ENCODE measurements at regions not wholly inside any gene's neighbourhood (a gene's known extent, or its start where the extent isn't known, plus 50 kb on each side); places are given as distances from the start of the nearest gene placed in this dataset.
"Not testable (repeated sequence)": the region's sequence is repeated elsewhere in the genome, so short reads cannot be mapped to it uniquely, and the experiment has no call there.

GRCh38 chr10:123359539-123359938, 205.3 kb downstream of the BUB3 start:
- CTCF ChIA-PET, result no interaction called here
- POLR2A ChIA-PET, result no interaction called here

GRCh38 chr10:123361832-123362231, 207.6 kb downstream of the BUB3 start:
- ChIA-PET CTCF (no interaction called here), POLR2A (no interaction called here)

DNA sequence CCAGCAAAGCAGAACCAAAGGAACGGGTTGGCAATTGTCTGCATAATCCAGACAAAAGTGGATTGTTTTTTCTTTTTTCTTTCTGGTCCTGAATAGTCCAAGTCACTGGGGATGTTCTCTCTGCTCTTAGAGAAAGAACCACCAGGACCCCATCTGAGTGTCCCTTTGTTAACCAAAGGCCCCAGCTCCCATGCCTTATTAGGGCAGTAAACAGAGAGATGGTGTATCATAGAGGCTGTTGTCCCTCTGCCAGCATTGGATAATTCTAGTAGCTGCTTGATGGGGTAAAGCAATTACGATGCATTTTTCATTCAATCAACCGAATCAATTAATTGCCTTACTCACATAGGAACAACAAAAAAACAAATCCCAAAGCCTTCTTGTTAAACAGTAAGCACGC, 213.0 kb downstream of the BUB3 start:
- CTCF ChIA-PET, result no interaction called here
- POLR2A ChIA-PET, result no interaction called here

DNA sequence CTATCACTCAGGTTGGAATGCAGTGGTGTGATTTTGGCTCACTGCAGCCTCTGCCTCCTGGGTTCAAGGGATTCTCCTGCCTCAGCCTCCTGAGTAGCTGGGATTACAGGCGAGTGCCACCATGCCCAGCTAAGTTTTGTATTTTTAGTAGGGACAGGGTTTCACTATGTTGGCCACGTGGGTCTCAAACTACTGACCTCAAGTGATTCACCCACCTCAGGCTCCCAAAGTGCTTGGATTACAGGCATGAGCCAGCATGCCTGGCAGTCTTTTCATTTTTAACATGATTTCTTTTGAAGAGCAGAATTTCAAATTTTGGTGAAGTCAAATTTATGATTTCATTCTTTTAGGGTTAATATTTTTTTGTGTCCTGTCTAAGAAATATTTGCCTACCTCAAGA, 217.4 kb downstream of the BUB3 start:
- POLR2A ChIA-PET, result not testable (repeated sequence)
- CTCF ChIA-PET, result interaction anchor here (0.7 kb wide), 1 partner anchor 1881 kb away, joined by 4 read pairs; no protein-coding TSS in a partner anchor

DNA sequence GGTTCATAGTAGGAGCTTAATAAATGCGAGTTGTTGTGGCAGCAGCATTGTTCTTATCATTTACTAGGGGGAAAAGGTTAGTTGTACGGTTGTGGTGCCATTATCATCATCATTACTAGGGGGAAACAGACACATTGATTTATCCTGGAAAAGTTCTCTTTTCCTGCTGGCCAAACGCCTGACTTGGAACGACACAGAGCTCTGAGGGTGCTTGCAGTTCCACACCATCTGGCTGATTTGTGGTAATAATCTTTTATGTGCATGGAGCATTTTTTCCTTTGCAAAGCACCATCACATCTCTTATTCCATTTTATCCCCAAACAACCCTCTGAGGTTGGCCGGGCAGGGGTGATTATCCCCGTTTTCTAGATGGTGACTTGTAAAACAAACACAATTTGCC, 219.4 kb downstream of the BUB3 start:
- ChIA-PET CTCF (no interaction called here), POLR2A (no interaction called here)

DNA sequence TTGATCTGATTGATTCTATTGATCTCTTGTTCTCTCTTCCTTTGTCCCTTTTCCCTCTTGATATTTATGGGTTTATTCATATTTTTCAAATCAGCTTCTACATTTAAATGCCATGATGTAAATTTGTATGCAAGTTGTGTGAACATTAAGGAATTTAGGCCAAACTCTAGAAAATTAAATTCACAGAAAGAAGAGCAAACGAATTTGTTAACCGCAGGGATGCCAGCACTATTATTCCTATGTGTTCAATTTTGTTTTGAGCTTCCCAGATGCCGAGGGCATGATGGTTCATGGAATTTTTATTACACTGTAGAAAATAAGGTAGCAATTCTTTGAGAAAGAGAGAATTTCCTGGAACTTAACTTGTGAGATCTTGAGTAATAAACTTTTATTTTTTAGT, 220.9 kb downstream of the BUB3 start:
- ChIA-PET POLR2A (no interaction called here), CTCF (no interaction called here)

GRCh38 chr10:123375738-123376137, 221.5 kb downstream of the BUB3 start:
- ChIA-PET POLR2A (no interaction called here), CTCF (no interaction called here)

- CTCF ChIA-PET, result no interaction called here
- POLR2A ChIA-PET, result no interaction called here
Measured at GRCh38 chr10:123377883-123378282, 223.7 kb downstream of the BUB3 start.

GRCh38 chr10:123378302-123378701, 224.1 kb downstream of the BUB3 start:
- CTCF ChIA-PET, result no interaction called here

GRCh38 chr10:123379156-123379555, 225.0 kb downstream of the BUB3 start:
- ChIA-PET POLR2A (no interaction called here), CTCF (no interaction called here)

More at GRCh38 chr10:123378302-123378701, 224.1 kb downstream of the BUB3 start:
- POLR2A ChIA-PET, result no interaction called here

GRCh38 chr10:123380491-123381085, 226.4 kb downstream of the BUB3 start:
- POLR2A ChIA-PET, result no interaction called here
- CTCF ChIA-PET, result interaction anchor here (0.6 to 1.3 kb wide), 3 partner anchors 75 to 248 kb away, joined by 3 to 4 read pairs (median 3); no protein-coding TSS in a partner anchor

DNA sequence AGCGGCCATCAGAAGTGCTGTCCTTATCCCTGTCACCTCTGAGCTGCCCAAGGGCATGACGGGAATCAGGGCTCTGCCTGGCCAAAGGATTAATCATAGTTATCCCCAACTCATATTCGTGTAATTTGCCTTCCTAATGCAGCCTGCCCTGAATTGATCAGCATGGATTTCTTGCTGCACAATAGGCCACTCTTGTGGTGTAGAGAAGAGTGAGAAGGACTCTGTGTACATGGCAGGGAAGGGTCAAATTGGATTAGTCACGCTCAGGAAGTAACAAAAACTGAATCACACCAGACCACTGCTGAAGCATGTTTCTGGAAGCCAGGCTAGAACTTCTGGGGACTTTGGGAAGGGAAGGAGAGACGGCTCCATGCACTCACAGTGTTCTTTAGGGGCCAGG, 227.0 kb downstream of the BUB3 start:
- POLR2A ChIA-PET, result no interaction called here
- CTCF ChIA-PET, result interaction anchor here (1.2 to 1.3 kb wide), 2 partner anchors 76 to 248 kb away, joined by 3 to 4 read pairs; no protein-coding TSS in a partner anchor

GRCh38 chr10:123382491-123382890, 228.3 kb downstream of the BUB3 start:
- ChIA-PET POLR2A (no interaction called here), CTCF (no interaction called here)

DNA sequence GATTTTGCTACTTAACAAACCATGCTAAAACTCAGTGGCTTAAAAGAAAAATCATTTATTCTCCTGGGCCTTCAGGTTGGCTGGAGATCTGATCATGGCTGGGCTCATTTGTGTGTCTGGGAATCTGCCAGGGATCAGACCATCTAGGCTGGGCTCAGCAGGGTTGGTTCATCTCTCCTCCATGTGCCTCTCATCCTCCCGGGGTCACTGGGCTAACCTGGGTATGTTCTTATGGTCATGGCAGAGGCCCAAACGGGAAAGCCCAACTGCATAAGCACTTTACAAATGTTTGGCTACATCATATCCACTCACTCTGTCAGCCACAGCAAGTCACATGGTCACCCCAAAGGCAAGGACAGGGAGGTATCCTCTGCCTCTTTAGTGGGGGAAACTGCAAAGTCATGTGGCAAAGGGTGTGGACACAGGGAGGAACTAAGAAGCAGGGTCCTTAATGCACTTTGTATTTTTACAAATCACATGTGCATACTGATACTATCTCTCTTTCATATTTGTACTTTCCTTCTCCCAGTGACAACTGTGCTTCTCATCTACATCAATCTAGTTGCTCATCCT, 231.4 kb downstream of the BUB3 start:
- CTCF ChIA-PET, result no interaction called here
- POLR2A ChIA-PET, result no interaction called here

DNA sequence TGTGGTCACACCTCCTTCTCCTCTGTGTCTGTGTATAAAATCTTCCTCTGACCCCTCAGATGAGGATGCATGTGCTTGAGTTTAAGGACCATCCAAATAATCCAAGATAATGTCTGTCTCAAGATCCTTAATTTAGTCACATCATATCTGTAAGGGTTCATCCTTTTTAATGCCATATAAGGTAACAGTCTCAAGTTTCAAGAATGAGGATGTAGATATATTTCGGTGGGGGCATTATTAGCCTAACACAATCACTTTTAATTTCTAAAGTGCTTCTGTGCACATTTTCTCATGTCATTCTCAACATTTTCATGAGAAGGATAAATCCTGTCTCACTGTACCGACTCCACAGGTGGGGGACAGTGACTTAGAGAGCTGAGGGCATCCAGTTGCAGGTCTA, 235.3 kb downstream of the BUB3 start:
- ChIA-PET POLR2A (no interaction called here), CTCF (no interaction called here)

DNA sequence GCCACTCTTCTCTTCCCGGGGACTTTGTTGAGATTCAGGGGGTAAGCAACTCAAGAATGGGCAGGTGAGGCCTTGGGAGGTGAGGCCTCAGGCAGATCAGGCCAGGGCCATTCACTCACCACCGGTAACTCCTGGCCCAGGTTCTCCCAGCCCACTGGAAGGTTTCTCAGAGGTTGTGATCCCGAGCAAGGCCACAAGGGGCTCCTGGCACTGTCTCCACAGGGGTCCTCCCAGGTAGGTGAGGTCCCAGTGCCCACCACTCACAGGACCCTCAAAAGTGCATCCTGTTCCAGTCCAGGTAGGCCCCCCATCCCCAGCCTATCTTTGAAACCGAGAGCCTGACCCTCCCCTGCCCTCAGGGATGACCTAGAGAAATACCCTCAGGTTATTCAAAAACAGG, 236.1 kb downstream of the BUB3 start:
- ChIA-PET CTCF (no interaction called here), POLR2A (no interaction called here)

GRCh38 chr10:123390874-123391273, 236.7 kb downstream of the BUB3 start:
- POLR2A ChIA-PET, result no interaction called here
- CTCF ChIA-PET, result no interaction called here

GRCh38 chr10:123391275-123392028, 237.2 kb downstream of the BUB3 start:
- CTCF ChIA-PET, result no interaction called here
- POLR2A ChIA-PET, result no interaction called here

- CTCF ChIA-PET, result no interaction called here
Measured at GRCh38 chr10:123392182-123392963, 238.2 kb downstream of the BUB3 start.

DNA sequence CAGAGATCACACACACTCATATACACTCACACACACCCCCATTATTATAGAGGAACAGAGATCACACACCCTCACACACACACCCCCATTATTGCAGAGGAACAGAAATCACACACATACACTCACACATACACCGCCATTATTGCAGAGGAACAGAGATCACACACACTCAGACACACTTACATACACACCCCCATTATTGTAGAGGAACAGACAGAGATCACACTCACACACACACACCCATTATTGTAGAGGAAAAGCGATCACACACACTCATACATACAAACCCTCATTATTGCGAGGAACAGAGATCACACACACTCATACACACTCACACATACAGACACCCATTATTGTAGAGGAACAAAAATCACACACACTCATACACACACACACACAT, 239.0 kb downstream of the BUB3 start:
- ChIA-PET CTCF (no interaction called here), POLR2A (no interaction called here)

More at GRCh38 chr10:123392182-123392963, 238.2 kb downstream of the BUB3 start:
- POLR2A ChIA-PET, result no interaction called here

- ChIA-PET CTCF (no interaction called here), POLR2A (no interaction called here)
Measured at GRCh38 chr10:123394382-123394781, 240.2 kb downstream of the BUB3 start.
